ENCODE measurements at regions not wholly inside any gene's neighbourhood (a gene's known extent, or its start where the extent isn't known, plus 50 kb on each side); places are given as distances from the start of the nearest gene placed in this dataset.

- H3K23ac ChIP-seq (ENCODE audit: insufficient read length, low read depth, low read length): no peak overlapping the region
- no peaks in the 10 kb centered on the region; the same call in 1 of the 2 replicates for H3K27me3 Mint-ChIP-seq (ENCODE audit: low read depth)
- H3K4me1 Mint-ChIP-seq: peaks cover 23 to 30% of the 10 kb centered on the region in 2 experiments
- no peak overlapping the region for H3K27ac ChIP-seq (ENCODE audit: insufficient read length, low read depth, low read length)
- TF ChIP-seq CTCF (conservative IDR thresholded peaks at IDR 0.05): no peak
- H3K4me3 Mint-ChIP-seq: no peak overlapping the region; a peak in 1 of 5 replicates
- no peak overlapping the region for H4K8ac ChIP-seq (replicated peaks; ENCODE audit: insufficient read length, low read depth, low read length)
- no CpG with 5 or more reads among the region's 4 CpGs for WGBS (ENCODE audit: extremely low coverage, insufficient read length, low lambda C conversion rate)
- no peak overlapping the region for H3K56ac ChIP-seq (ENCODE audit: insufficient read length, low read depth, low read length)
- H3K4me2 ChIP-seq (ENCODE audit: insufficient read depth, insufficient read length, low read length): no peak overlapping the region
- H2AFZ ChIP-seq (ENCODE audit: low read length): no peak overlapping the region
- H2BK20ac ChIP-seq (ENCODE audit: low read depth, low read length, poor library complexity, severe bottlenecking): no peak overlapping the region
- no peak overlapping the region for H3T11ph ChIP-seq (ENCODE audit: low read length)
- no peak overlapping the region for H3K27ac Mint-ChIP-seq
- no peak overlapping the region for H3K18ac ChIP-seq (ENCODE audit: insufficient read length, low read depth, low read length)
- no peaks in the 10 kb centered on the region for H4K20me1 ChIP-seq (ENCODE audit: control insufficient read depth, insufficient read depth, insufficient read length)
- H3K79me2 ChIP-seq (ENCODE audit: insufficient read depth, low read length): no peaks in the 10 kb centered on the region
- H4K91ac ChIP-seq (ENCODE audit: insufficient read length, low read depth, low read length): no peak overlapping the region
- H3K23me2 ChIP-seq (ENCODE audit: insufficient read length, low read depth, low read length, poor library complexity, severe bottlenecking): no peaks in the 10 kb centered on the region
- H3K79me1 ChIP-seq (ENCODE audit: insufficient read depth, low read depth, low read length, poor library complexity, severe bottlenecking): no peaks in the 10 kb centered on the region
- H3K27me3 ChIP-seq (ENCODE audit: insufficient read depth, low read length): no peaks in the 10 kb centered on the region
- no peak overlapping the region for H2BK120ac ChIP-seq (ENCODE audit: low read depth, low read length, poor library complexity, severe bottlenecking)
- no peaks in the 10 kb centered on the region for H3K4me1 ChIP-seq (ENCODE audit: insufficient read depth, low read length)
- no peak overlapping the region for H2BK15ac ChIP-seq (ENCODE audit: low read depth, low read length)
- no peak overlapping the region for H2BK5ac ChIP-seq (ENCODE audit: insufficient read length, low read length)
- H3K9me3 Mint-ChIP-seq: no peaks in the 10 kb centered on the region
- no peak overlapping the region for H3K9ac ChIP-seq (ENCODE audit: extremely low read depth, insufficient read length, low read length)
- H3K9me3 ChIP-seq (ENCODE audit: control insufficient read depth, low read depth, low read length): no peaks in the 10 kb centered on the region
- H2BK12ac ChIP-seq (ENCODE audit: insufficient read length, low read depth, low read length): no peak overlapping the region
- no peaks in the 10 kb centered on the region; a peak in 1 of 7 replicates for H3K36me3 Mint-ChIP-seq (ENCODE audit: insufficient read depth in 1 of 3, low read depth in 3 of 3)
- no peak overlapping the region for H4K5ac ChIP-seq (ENCODE audit: insufficient read length, low read depth, low read length)
- no peak overlapping the region for H3K14ac ChIP-seq (ENCODE audit: insufficient read depth, low read length)
- H2AK5ac ChIP-seq (ENCODE audit: insufficient read length, low read length): no peak overlapping the region
- no peak overlapping the region for H3K4ac ChIP-seq (ENCODE audit: low read depth, low read length)
- no peak for DNase-seq
These were observed 376.4 kb downstream of the OSTF1 start for GRCh38 chr9:75464726-75465125.

Data from H9 (cell line).